ENCODE measurements at regions not wholly inside any gene's neighbourhood (a gene's known extent, or its start where the extent isn't known, plus 50 kb on each side); places are given as distances from the start of the nearest gene placed in this dataset.

DNA sequence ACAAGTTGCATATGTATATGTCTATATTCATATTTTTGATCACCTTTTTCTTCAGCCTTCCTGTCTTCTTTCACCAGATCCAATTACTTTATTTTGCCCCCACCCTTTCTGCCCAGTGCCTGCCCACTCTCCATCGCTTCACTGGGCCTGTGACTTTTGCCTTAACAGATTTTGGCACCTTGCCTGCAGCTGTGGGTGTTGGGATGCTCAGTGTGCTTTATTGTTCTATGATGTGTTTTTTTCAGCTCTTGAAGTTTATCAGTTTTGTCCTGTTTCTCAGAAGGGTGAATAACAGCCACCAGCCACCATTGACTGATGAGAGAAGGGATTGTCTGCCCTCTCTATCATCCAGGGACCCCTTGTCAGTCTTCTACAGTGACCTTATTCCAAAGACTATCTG lies 77.2 kb upstream of the GALNT7 start:
- FAIRE-seq, result no peak
- no peaks in the 10 kb centered on the region for H3K4me1 ChIP-seq (ENCODE audit: control insufficient read depth in 2 of 3, insufficient read depth in 2 of 3, low read depth in 1 of 3, low read length in 3 of 3)
- intact Hi-C loops (cut with DNase I), result no loop called here
- H3K36me3 ChIP-seq (ENCODE audit: control insufficient read depth in 2 of 3, insufficient read depth in 3 of 3, low read length in 3 of 3), result no peaks in the 10 kb centered on the region
- H3K9ac ChIP-seq (ENCODE audit: low read length in 3 of 3), result no peak overlapping the region
- H3K27ac ChIP-seq (ENCODE audit: low read depth in 2 of 2, low read length in 2 of 2), result no peak overlapping the region
- no peaks in the 10 kb centered on the region for H3K27me3 ChIP-seq (ENCODE audit: control insufficient read depth, insufficient read depth, low read length)
- DNase-seq, result peak in 1 of 5 donors; percentile 43
- H3K4me3 ChIP-seq (ENCODE audit: low read length in 3 of 3), result no peak overlapping the region
- H3K9me3 ChIP-seq (ENCODE audit: control insufficient read depth in 2 of 3, insufficient read depth in 1 of 3, low read length in 3 of 3), result no peaks in the 10 kb centered on the region
- TF ChIP-seq, protein P1, sequence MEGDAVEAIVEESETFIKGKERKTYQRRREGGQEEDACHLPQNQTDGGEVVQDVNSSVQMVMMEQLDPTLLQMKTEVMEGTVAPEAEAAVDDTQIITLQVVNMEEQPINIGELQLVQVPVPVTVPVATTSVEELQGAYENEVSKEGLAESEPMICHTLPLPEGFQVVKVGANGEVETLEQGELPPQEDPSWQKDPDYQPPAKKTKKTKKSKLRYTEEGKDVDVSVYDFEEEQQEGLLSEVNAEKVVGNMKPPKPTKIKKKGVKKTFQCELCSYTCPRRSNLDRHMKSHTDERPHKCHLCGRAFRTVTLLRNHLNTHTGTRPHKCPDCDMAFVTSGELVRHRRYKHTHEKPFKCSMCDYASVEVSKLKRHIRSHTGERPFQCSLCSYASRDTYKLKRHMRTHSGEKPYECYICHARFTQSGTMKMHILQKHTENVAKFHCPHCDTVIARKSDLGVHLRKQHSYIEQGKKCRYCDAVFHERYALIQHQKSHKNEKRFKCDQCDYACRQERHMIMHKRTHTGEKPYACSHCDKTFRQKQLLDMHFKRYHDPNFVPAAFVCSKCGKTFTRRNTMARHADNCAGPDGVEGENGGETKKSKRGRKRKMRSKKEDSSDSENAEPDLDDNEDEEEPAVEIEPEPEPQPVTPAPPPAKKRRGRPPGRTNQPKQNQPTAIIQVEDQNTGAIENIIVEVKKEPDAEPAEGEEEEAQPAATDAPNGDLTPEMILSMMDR (IDR thresholded peaks at IDR 0.05; ENCODE audit: borderline replicate concordance, extremely low read depth, insufficient read depth), result no peak

DNA sequence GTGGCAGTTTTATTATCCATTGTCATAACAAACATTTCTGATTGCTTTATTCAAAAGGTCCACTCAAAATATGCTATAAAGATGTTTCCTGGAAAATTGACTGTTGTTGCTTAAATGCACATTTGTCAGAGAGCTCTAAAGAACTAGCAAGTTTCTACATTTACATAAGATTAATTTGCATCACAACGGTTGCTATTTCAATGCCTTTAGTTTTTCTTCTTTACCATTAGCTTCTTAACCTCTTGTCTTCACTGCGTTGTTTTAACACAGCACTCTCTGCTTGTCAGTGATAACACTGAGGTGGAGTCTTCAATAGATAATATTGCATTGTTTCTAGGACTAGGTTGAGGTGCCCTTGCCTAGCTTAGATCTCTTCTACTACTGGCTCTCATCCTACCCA lies 76.7 kb upstream of the GALNT7 start:
- DNase-seq, result no peak
- Histone ChIP-seq H3K4me3 (ENCODE audit: low read length in 3 of 3) (no peak overlapping the region), H3K9ac (ENCODE audit: low read length in 3 of 3) (no peak overlapping the region), H3K4me1 (ENCODE audit: control insufficient read depth in 2 of 3, insufficient read depth in 2 of 3, low read depth in 1 of 3, low read length in 3 of 3) (no peaks in the 10 kb centered on the region), H3K27ac (ENCODE audit: low read depth in 2 of 2, low read length in 2 of 2) (no peak overlapping the region), H3K27me3 (ENCODE audit: control insufficient read depth, insufficient read depth, low read length) (no peaks in the 10 kb centered on the region), H3K9me3 (ENCODE audit: control insufficient read depth in 2 of 3, insufficient read depth in 1 of 3, low read length in 3 of 3) (no peaks in the 10 kb centered on the region), H3K36me3 (ENCODE audit: control insufficient read depth in 2 of 3, insufficient read depth in 3 of 3, low read length in 3 of 3) (no peaks in the 10 kb centered on the region)
- TF ChIP-seq, protein P1 (IDR thresholded peaks at IDR 0.05; ENCODE audit: borderline replicate concordance, extremely low read depth, insufficient read depth), result no peak
- intact Hi-C loops (cut with DNase I), result no loop called here
- FAIRE-seq, result no peak

DNA sequence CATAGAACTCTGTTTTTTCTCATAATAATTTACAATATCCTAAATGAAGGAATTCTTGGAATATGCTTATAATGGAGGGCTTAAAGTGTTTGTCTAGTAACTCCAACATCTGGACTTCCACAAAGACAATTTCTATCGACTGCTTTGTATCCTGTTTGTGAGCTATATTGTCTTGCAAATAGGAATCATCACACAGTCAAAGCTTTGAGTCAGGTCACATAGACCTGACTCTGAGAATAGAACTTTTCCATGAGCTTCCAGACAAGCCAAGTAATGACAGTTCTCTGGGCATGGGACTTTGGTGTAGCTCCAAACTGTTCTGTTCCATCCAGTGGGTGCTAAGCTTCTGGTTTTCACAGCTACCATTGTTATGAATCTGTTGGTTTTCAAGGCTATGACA lies 75.2 kb upstream of the GALNT7 start:
- no peak for FAIRE-seq
- intact Hi-C loops (cut with DNase I), result no loop called here
- H3K4me1 ChIP-seq (ENCODE audit: control insufficient read depth in 2 of 3, insufficient read depth in 2 of 3, low read depth in 1 of 3, low read length in 3 of 3), result no peaks in the 10 kb centered on the region

More for the DNA sequence above, 75.2 kb upstream of the GALNT7 start:
- Histone ChIP-seq H3K9ac (ENCODE audit: low read length in 3 of 3) (no peak overlapping the region), H3K4me3 (ENCODE audit: low read length in 3 of 3) (no peak overlapping the region), H3K9me3 (ENCODE audit: control insufficient read depth in 2 of 3, insufficient read depth in 1 of 3, low read length in 3 of 3) (no peaks in the 10 kb centered on the region), H3K27me3 (ENCODE audit: control insufficient read depth, insufficient read depth, low read length) (no peaks in the 10 kb centered on the region), H3K36me3 (ENCODE audit: control insufficient read depth in 2 of 3, insufficient read depth in 3 of 3, low read length in 3 of 3) (no peaks in the 10 kb centered on the region), H3K27ac (ENCODE audit: low read depth in 2 of 2, low read length in 2 of 2) (no peak overlapping the region)
- TF ChIP-seq, protein P1 (IDR thresholded peaks at IDR 0.05; ENCODE audit: borderline replicate concordance, extremely low read depth, insufficient read depth), result no peak
- DNase-seq, result no peak
